ENCODE measurements at regions not wholly inside any gene's neighbourhood (a gene's known extent, or its start where the extent isn't known, plus 50 kb on each side); places are given as distances from the start of the nearest gene placed in this dataset.

- Histone ChIP-seq H3K27ac (ENCODE audit: low read depth, low read length) (no peak overlapping the region), H3K4me3 (ENCODE audit: low read length in 2 of 2) (no peak overlapping the region), H3K4me1 (ENCODE audit: insufficient read depth, low read length) (no peaks in the 10 kb centered on the region), H3K36me3 (ENCODE audit: insufficient read depth, low read length) (no peaks in the 10 kb centered on the region), H3K9me3 (ENCODE audit: control insufficient read depth in 1 of 2, low read length in 2 of 2) (no peaks in the 10 kb centered on the region), H3K27me3 (ENCODE audit: insufficient read depth, low read length) (no peaks in the 10 kb centered on the region)
- H3K9me3 Mint-ChIP-seq = peaks cover 0 to 2% (median 0%) of the 10 kb centered on the region in 8 donors
- DNase-seq = no peak
- no peak overlapping the region for H3K27ac Mint-ChIP-seq
- H3K27me3 Mint-ChIP-seq = peaks cover 0 to 2% of the 10 kb centered on the region in 2 donors
- CTCF ChIA-PET (ENCODE audit: partially characterized antibody) = no interaction called here
- no peak overlapping the region for H3K4me3 Mint-ChIP-seq
- H3K4me1 Mint-ChIP-seq = no peaks in the 10 kb centered on the region
- H3K36me3 Mint-ChIP-seq = no peaks in the 10 kb centered on the region
- POLR2A ChIA-PET (ENCODE audit: partially characterized antibody) = no interaction called here
- intact Hi-C loops (cut with micrococcal nuclease) = no loop called here
Measured at GRCh38 chr4:147198411-147199051, 252.9 kb upstream of the TTC29 start.

DNA sequence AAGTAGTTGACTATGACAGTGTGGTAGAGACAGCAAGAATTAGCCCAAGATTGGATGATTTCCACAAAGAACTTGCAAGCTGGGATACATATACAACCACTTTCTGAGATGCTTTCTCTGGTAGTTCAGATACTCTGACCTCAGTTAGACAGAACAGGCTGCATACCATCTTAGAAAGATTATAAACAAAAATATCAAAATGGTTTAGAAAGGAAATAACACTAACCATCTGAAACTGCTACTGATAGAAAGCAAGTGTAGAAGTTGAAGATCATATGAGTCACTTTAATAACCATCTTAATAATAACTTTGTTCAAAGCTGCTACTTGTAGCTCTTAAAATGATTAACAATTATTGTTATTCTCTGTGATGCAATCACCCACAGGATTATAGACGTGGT lies 255.4 kb upstream of the TTC29 start:
- POLR2A ChIA-PET (ENCODE audit: partially characterized antibody) = no interaction called here
- peaks cover 0 to 2% (median 0%) of the 10 kb centered on the region in 8 donors for H3K9me3 Mint-ChIP-seq
- H3K27me3 Mint-ChIP-seq = peaks cover 0 to 2% of the 10 kb centered on the region in 2 donors

GRCh38 chr4:147206807-147207206 lies 261.1 kb upstream of the TTC29 start:
- H3K36me3 ChIP-seq (ENCODE audit: insufficient read depth, low read length) = no peaks in the 10 kb centered on the region
- no peaks in the 10 kb centered on the region for H3K27me3 ChIP-seq (ENCODE audit: insufficient read depth, low read length)
- Mint-ChIP-seq H3K27ac (no peak overlapping the region), H3K4me1 (no peaks in the 10 kb centered on the region), H3K4me3 (no peak overlapping the region), H3K36me3 (no peaks in the 10 kb centered on the region), H3K9me3 (peaks cover 0 to 8% (median 0%) of the 10 kb centered on the region in 8 donors), H3K27me3 (peaks cover 0 to 2% of the 10 kb centered on the region in 2 donors)
- no peak overlapping the region for H3K4me3 ChIP-seq (ENCODE audit: low read length in 2 of 2)
- ChIA-PET CTCF (ENCODE audit: partially characterized antibody) (no interaction called here), POLR2A (ENCODE audit: partially characterized antibody) (no interaction called here)
- H3K9me3 ChIP-seq (ENCODE audit: control insufficient read depth in 1 of 2, low read length in 2 of 2) = no peaks in the 10 kb centered on the region
- H3K27ac ChIP-seq (ENCODE audit: low read depth, low read length) = no peak overlapping the region
- DNase-seq = no peak
- no peaks in the 10 kb centered on the region for H3K4me1 ChIP-seq (ENCODE audit: insufficient read depth, low read length)
- intact Hi-C loops (cut with micrococcal nuclease) = no loop called here

More for the DNA sequence above, 255.4 kb upstream of the TTC29 start:
- no peak overlapping the region for H3K4me3 ChIP-seq (ENCODE audit: low read length in 2 of 2)
- no peak for DNase-seq
- H3K27ac Mint-ChIP-seq = no peak overlapping the region
- H3K36me3 ChIP-seq (ENCODE audit: insufficient read depth, low read length) = no peaks in the 10 kb centered on the region
- CTCF ChIA-PET (ENCODE audit: partially characterized antibody) = interaction anchor here (0.8 kb wide), 1 partner anchor 13 kb away, joined by 3 read pairs; no protein-coding TSS in a partner anchor
- H3K4me3 Mint-ChIP-seq = no peak overlapping the region
- H3K4me1 Mint-ChIP-seq = no peaks in the 10 kb centered on the region
- no peaks in the 10 kb centered on the region for H3K36me3 Mint-ChIP-seq
- intact Hi-C loops (cut with micrococcal nuclease) = no loop called here
- no peaks in the 10 kb centered on the region for H3K9me3 ChIP-seq (ENCODE audit: control insufficient read depth in 1 of 2, low read length in 2 of 2)
- H3K4me1 ChIP-seq (ENCODE audit: insufficient read depth, low read length) = no peaks in the 10 kb centered on the region
- no peaks in the 10 kb centered on the region for H3K27me3 ChIP-seq (ENCODE audit: insufficient read depth, low read length)
- no peak overlapping the region for H3K27ac ChIP-seq (ENCODE audit: low read depth, low read length)

- ChIA-PET CTCF (ENCODE audit: partially characterized antibody) (no interaction called here), POLR2A (ENCODE audit: partially characterized antibody) (no interaction called here)
- Histone ChIP-seq H3K4me3 (ENCODE audit: low read length in 2 of 2) (no peak overlapping the region), H3K4me1 (ENCODE audit: insufficient read depth, low read length) (no peaks in the 10 kb centered on the region), H3K36me3 (ENCODE audit: insufficient read depth, low read length) (no peaks in the 10 kb centered on the region), H3K9me3 (ENCODE audit: control insufficient read depth in 1 of 2, low read length in 2 of 2) (no peaks in the 10 kb centered on the region), H3K27me3 (ENCODE audit: insufficient read depth, low read length) (no peaks in the 10 kb centered on the region), H3K27ac (ENCODE audit: low read depth, low read length) (no peak overlapping the region)
- Mint-ChIP-seq H3K4me1 (no peaks in the 10 kb centered on the region), H3K27me3 (no peaks in the 10 kb centered on the region), H3K36me3 (no peaks in the 10 kb centered on the region), H3K27ac (no peak overlapping the region), H3K9me3 (peaks cover 0 to 8% (median 0%) of the 10 kb centered on the region in 8 donors), H3K4me3 (no peak overlapping the region)
- no peak for DNase-seq
- intact Hi-C loops (cut with micrococcal nuclease) = no loop called here
Measured at GRCh38 chr4:147207911-147208310, 262.2 kb upstream of the TTC29 start.

- Mint-ChIP-seq H3K4me3 (no peak overlapping the region), H3K27ac (no peak overlapping the region), H3K27me3 (no peaks in the 10 kb centered on the region), H3K9me3 (peaks cover 0 to 9% (median 0%) of the 10 kb centered on the region in 8 donors), H3K36me3 (no peaks in the 10 kb centered on the region), H3K4me1 (no peaks in the 10 kb centered on the region)
- DNase-seq = no peak
- intact Hi-C loops (cut with micrococcal nuclease) = no loop called here
- Histone ChIP-seq H3K27ac (ENCODE audit: low read depth, low read length) (no peak overlapping the region), H3K36me3 (ENCODE audit: insufficient read depth, low read length) (no peaks in the 10 kb centered on the region), H3K9me3 (ENCODE audit: control insufficient read depth in 1 of 2, low read length in 2 of 2) (no peaks in the 10 kb centered on the region), H3K4me3 (ENCODE audit: low read length in 2 of 2) (no peak overlapping the region), H3K27me3 (ENCODE audit: insufficient read depth, low read length) (no peaks in the 10 kb centered on the region), H3K4me1 (ENCODE audit: insufficient read depth, low read length) (no peaks in the 10 kb centered on the region)
- CTCF ChIA-PET (ENCODE audit: partially characterized antibody) = no interaction called here
- POLR2A ChIA-PET (ENCODE audit: partially characterized antibody) = no interaction called here
Measured at GRCh38 chr4:147217655-147218054, 263.2 kb upstream of the EDNRA start.

DNA sequence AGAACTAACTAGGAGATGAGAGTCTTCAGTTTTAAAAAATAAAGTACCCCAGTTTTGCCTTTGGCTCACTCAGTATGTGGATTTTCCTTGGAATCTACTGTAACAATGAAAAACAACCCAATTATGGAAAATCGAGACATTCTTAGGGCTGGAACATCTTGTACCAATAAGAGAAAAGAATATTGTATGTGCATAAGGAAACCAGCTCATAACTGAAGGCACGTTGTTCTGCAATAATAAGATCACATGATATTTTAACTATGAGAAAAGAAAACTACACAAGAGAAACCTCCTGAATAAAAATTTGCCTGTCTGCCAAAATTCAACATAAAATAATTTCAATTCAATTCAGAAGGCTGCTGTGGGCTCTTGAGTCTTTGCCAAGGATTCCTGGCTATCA lies 261.8 kb upstream of the EDNRA start:
- intact Hi-C loops (cut with micrococcal nuclease) = no loop called here
- no peaks in the 10 kb centered on the region for H3K9me3 ChIP-seq (ENCODE audit: control insufficient read depth in 1 of 2, low read length in 2 of 2)
- Mint-ChIP-seq H3K9me3 (peaks cover 0 to 3% (median 0%) of the 10 kb centered on the region in 8 donors), H3K36me3 (no peaks in the 10 kb centered on the region), H3K4me3 (no peak overlapping the region), H3K27me3 (no peaks in the 10 kb centered on the region), H3K4me1 (no peaks in the 10 kb centered on the region), H3K27ac (no peak overlapping the region)
- no peak overlapping the region for H3K27ac ChIP-seq (ENCODE audit: low read depth, low read length)
- CTCF ChIA-PET (ENCODE audit: partially characterized antibody) = no interaction called here
- H3K36me3 ChIP-seq (ENCODE audit: insufficient read depth, low read length) = no peaks in the 10 kb centered on the region
- no peaks in the 10 kb centered on the region for H3K27me3 ChIP-seq (ENCODE audit: insufficient read depth, low read length)
- POLR2A ChIA-PET (ENCODE audit: partially characterized antibody) = no interaction called here
- no peaks in the 10 kb centered on the region for H3K4me1 ChIP-seq (ENCODE audit: insufficient read depth, low read length)
- no peak overlapping the region for H3K4me3 ChIP-seq (ENCODE audit: low read length in 2 of 2)
- no peak for DNase-seq

DNA sequence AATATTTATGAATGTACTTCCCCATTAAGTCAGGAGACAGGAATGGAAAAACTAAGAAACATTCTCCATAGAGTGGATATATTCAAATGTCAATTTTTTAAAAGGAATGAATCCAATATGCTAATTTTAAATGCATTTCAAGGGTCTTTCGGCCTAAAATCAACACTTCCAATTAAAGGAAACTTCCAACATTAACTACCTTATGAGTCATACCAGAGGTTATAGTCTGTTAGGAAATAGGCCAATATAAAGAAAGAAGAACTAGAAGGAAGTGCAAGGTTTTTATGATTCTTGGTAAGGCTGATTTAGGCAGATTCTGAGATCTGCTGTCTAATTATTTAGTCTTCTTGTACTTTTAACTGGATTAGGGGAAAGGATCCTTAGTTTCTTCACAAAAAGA lies 260.1 kb upstream of the EDNRA start:
- no peaks in the 10 kb centered on the region for H3K27me3 Mint-ChIP-seq
- no peaks in the 10 kb centered on the region for H3K36me3 Mint-ChIP-seq
- DNase-seq = no peak
- H3K27ac Mint-ChIP-seq = no peak overlapping the region
- H3K9me3 Mint-ChIP-seq = no peaks in the 10 kb centered on the region
- H3K27me3 ChIP-seq (ENCODE audit: insufficient read depth, low read length) = no peaks in the 10 kb centered on the region
- no peak overlapping the region for H3K4me3 Mint-ChIP-seq
- H3K9me3 ChIP-seq (ENCODE audit: control insufficient read depth in 1 of 2, low read length in 2 of 2) = no peaks in the 10 kb centered on the region
- ChIA-PET CTCF (ENCODE audit: partially characterized antibody) (no interaction called here), POLR2A (ENCODE audit: partially characterized antibody) (no interaction called here)
- H3K36me3 ChIP-seq (ENCODE audit: insufficient read depth, low read length) = no peaks in the 10 kb centered on the region
- H3K4me1 Mint-ChIP-seq = no peaks in the 10 kb centered on the region
- no peak overlapping the region for H3K4me3 ChIP-seq (ENCODE audit: low read length in 2 of 2)
- no peak overlapping the region for H3K27ac ChIP-seq (ENCODE audit: low read depth, low read length)
- intact Hi-C loops (cut with micrococcal nuclease) = no loop called here
- no peaks in the 10 kb centered on the region for H3K4me1 ChIP-seq (ENCODE audit: insufficient read depth, low read length)

DNA sequence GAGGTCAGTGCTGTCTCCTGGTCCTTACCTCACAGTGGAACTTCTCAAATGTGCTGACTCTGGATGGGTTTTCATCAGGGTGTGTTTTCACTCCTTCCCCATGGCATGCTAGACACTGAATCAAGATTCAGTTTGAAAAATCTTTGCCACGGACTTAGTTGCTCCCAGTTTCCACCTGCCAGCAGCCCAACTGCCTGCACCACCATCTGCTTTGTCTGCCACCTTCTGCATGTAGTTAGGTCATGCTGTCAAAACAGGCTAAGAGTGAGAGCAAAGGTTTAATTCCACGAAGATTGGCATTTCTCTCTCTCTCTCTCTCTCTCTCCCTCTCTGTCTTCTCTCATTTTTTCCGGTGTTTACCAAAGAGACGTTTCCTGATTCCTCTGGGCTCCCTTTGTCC lies 258.0 kb upstream of the EDNRA start:
- Mint-ChIP-seq H3K4me3 (no peak overlapping the region), H3K9me3 (no peaks in the 10 kb centered on the region), H3K4me1 (no peaks in the 10 kb centered on the region), H3K27ac (no peak overlapping the region), H3K27me3 (no peaks in the 10 kb centered on the region), H3K36me3 (no peaks in the 10 kb centered on the region)
- DNase-seq = no peak
- no peaks in the 10 kb centered on the region for H3K9me3 ChIP-seq (ENCODE audit: control insufficient read depth in 1 of 2, low read length in 2 of 2)
- CTCF ChIA-PET (ENCODE audit: partially characterized antibody) = no interaction called here
- no peaks in the 10 kb centered on the region for H3K4me1 ChIP-seq (ENCODE audit: insufficient read depth, low read length)
- POLR2A ChIA-PET (ENCODE audit: partially characterized antibody) = no interaction called here
- H3K27ac ChIP-seq (ENCODE audit: low read depth, low read length) = no peak overlapping the region
- no peak overlapping the region for H3K4me3 ChIP-seq (ENCODE audit: low read length in 2 of 2)
- H3K36me3 ChIP-seq (ENCODE audit: insufficient read depth, low read length) = no peaks in the 10 kb centered on the region
- H3K27me3 ChIP-seq (ENCODE audit: insufficient read depth, low read length) = no peaks in the 10 kb centered on the region
- intact Hi-C loops (cut with micrococcal nuclease) = no loop called here
